Epithelial cell of prostate (primary cell): ENCODE measurements at regions not wholly inside any gene's neighbourhood (a gene's known extent, or its start where the extent isn't known, plus 50 kb on each side); places are given as distances from the start of the nearest gene placed in this dataset.
"Not testable (repeated sequence)": the region's sequence is repeated elsewhere in the genome, so short reads cannot be mapped to it uniquely, and the experiment has no call there.

Experiments used
- DNase-seq: peaks from one replicate; pipeline ENCODE4 v3.0.0-alpha.2; 2011; ENCODE audit warnings: low read depth, low spot score
- H3K27ac ChIP-seq: fragments of 450-650 bp; 2 replicates; pipeline ENCODE4 v1.5.1; 2017; ENCODE audit warnings: mild to moderate bottlenecking

DNA sequence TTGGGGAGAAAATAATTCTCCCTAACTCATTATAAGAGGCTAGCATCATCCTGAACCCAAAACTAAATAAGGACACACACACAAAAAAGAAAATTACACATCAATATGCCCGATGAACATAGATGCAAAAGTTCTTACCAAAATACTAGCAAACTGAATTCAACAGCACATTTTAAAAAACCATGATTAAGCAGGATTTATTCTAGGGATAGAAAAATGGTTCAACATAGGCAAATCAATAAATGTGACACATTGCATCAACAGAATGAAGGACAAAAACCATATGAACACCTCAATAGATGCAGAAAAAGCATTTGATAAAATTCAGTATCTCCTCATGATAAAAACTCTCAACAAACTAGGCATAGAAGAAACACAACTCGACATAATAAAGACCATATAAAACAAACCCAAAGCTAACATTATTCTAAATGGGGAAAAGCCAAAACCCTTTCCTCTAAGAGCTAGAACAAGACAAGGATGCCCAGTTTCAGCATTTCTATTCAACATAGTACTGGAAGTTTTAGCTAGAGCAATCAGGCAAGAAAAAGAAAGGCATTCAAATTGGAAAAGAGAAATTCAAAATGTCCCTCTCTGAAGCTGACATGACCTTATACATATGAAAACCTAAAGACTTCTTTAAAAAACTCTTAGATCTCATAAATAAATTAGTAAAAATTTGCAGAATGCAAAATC, 200.9 kb downstream of the NKX6-1 start:
- H3K27ac ChIP-seq: no peak overlapping the region
- no peak for DNase-seq

- no peak for DNase-seq
- H3K27ac ChIP-seq: no peak overlapping the region
Observed at GRCh38 chr4:84291969-84292368, 207.1 kb downstream of the NKX6-1 start.

DNA sequence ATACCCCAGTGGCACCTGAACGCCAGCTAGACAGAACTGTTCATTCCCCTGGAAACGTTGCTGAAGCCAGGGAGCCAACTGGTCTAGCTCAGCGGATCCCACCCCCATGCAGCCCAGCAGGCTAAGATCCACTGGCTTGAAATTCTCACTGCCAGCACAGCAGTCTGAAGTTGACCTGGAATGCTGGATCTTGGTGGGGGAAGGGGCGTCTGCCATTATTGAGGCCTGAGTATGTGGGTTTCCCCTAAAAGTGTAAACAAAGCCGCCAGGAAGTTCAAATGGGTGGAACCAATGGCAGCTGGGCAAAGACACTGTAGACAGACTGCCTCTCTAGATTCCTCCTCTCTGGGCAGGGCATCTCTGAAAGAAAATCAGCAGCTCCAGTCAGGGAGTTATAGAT, 213.0 kb downstream of the NKX6-1 start:
- DNase-seq: no peak
- no peak overlapping the region for H3K27ac ChIP-seq

- no peak for DNase-seq
- H3K27ac ChIP-seq: no peak overlapping the region
Observed at GRCh38 chr4:84279678-84280077, 219.4 kb downstream of the NKX6-1 start.

- no peak overlapping the region for H3K27ac ChIP-seq
- DNase-seq: no peak
Observed at GRCh38 chr4:84277923-84278322, 221.2 kb downstream of the NKX6-1 start.

GRCh38 chr4:84276752-84277151, 222.3 kb downstream of the NKX6-1 start:
- no peak overlapping the region for H3K27ac ChIP-seq
- DNase-seq: no peak

DNA sequence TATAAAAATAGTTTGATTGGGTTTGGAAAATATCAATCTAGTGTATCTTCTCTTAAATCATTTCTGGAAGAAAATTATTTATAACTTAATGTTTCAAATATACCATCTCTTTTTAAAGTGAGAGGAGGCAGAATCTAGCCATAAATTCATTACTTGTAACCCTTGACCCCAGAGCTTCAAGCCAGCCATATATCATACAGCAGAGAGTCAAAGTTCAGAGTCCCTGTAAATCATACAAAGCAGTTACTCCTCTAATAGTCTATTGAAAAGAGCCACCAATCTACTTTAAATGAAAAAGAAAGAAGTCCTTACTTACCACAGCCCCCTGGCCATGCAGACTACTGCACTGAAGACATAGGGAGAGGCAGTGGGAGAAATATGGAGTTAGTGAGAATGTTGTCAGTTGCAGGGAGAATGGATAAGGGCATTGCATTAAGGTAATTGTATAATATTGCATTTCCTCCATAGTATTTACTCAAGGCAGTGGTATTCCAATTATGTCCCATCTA, 229.5 kb downstream of the NKX6-1 start:
- no peak for DNase-seq
- no peak overlapping the region for H3K27ac ChIP-seq

DNA sequence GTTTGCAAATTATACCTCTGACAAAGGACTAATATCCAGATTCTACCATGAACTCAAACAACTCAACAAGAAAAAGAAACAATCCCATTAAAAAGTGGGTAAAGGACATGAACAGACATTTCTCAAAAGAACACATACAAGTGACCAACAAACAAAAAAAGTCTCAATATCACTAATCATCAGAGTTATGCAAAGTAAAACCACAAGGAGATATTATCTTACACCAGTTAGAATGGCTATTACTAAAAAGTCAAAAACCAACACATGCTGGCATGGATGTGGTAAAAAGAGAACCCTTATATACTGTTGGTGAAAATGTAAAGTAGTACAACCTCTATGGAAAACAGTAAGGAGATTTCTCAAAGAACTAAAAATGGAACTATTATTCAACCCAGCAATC, 234.4 kb downstream of the NKX6-1 start:
- no peak overlapping the region for H3K27ac ChIP-seq
- DNase-seq: no peak

- no peak overlapping the region for H3K27ac ChIP-seq
- DNase-seq: no peak
Observed at GRCh38 chr4:84263415-84263814, 235.7 kb downstream of the NKX6-1 start.

- H3K27ac ChIP-seq: no peak overlapping the region
- no peak for DNase-seq
Observed at GRCh38 chr4:84260495-84260894, 238.6 kb downstream of the NKX6-1 start.

DNA sequence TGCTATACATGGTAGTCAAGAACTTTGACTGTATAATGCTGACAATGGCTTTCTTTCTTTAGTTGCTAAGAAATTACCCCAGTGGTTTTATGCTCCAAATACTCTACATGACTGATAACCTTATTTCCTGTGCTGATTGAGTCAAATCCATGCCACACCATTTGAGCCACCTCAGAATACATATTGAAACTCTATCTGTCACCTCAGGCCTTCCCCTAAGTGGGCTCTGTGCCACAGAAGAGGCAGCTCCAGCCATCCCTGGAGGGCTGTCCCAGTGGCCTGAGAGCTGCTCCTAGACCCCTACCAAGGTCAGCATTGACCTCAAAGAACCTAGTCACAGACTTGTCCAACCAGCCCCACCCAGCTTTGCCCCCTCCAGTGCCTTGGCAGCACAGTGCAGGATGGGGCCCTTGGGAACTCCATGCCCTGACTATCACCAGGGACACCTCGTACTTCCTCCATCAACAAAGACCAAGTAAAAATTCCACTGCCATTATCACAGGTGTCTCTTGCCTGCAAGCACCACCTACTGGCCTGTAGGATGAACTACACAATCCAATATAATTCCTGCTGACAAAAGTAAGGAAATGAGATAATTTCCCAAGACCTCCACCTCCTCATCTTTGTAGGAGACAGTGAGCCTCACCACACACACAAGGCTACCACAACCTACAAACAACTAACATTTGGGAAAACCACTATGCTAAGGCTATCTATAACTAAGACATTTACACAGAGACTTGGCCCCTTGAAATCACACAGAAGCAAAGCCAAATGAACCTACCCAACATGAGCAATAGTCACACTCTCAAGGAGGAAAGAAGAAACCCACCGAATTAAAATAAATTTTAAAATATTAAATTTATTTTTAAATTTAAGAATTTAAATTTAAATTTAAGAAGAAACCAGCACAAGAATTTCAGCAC, 239.9 kb downstream of the NKX6-1 start:
- no peak for DNase-seq
- no peak overlapping the region for H3K27ac ChIP-seq

DNA sequence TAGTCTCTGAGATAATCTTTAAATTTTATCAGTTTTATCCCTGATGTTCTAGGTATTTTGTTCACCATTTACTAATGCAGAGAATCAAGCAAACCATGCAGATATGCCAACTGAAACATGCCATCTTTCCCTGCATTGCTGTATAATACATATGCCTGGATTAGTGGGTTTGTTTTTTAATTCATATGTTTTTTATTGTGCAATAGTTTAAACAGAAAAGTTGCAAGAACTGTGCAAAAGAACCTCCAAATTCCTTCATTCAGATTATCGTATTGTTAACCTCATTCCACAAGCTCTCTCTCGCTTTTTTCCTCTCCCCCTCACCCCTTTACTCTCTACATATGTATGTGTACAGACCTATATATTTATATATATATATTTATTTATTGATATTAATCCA, 244.6 kb downstream of the NKX6-1 start:
- no peak for DNase-seq
- H3K27ac ChIP-seq: no peak overlapping the region

- DNase-seq: no peak
- no peak overlapping the region for H3K27ac ChIP-seq
Observed at GRCh38 chr4:84249521-84249920, 249.6 kb downstream of the NKX6-1 start.

GRCh38 chr4:84245042-84245441, 254.1 kb downstream of the NKX6-1 start:
- not testable (repeated sequence) for H3K27ac ChIP-seq, DNase-seq

- not testable (repeated sequence) for DNase-seq, H3K27ac ChIP-seq
Observed at GRCh38 chr4:84244346-84244801, 254.7 kb downstream of the NKX6-1 start.

DNA sequence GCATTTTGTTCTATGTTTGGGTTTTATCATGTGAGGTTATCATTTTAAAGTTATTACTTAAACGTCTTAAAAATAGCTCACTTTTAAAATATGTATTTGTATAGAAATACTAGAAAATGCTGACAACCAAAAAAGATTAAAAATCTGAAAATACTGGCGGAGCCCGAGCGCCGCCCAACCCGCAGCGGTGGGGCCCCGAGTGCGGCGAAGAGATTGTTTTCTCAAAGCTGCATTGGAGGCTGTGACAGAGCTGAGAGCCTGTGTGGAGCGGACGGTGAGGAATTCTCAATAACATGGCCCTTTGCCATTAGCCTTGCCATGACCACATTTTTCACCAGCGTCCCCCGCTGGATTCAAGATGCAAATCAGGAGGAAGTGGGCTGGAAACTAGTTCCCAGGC, 255.4 kb downstream of the NKX6-1 start:
- no peak overlapping the region for H3K27ac ChIP-seq

DNA sequence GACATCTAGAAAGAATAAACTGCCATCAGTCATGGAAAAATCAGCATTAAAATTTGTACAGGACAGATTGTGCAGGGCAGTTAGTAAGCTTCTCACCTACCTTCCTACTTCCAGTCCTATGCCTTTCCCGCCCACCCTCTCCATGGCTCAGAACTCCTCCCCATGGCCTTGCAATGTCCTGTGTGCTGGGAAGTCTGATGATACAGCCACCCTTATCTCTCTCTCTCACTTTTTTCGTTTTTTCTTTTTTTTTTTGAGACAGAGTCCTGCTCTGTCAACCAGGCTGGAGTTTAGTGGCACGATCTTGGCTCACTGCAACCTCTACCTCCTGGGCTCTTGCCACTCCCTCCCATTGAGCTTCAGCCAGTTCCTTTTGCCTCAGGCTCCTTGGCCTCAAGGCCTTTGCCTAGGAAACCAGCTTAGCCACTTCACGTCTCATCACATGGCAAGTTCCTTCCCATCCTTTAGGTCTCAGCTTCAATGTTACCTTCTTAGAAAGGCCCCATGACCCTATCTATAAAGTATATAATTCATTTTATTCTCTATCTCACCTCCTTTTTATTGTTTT, 259.7 kb downstream of the NKX6-1 start:
- DNase-seq: no peak
- H3K27ac ChIP-seq: no peak overlapping the region

More for the DNA sequence above, 255.4 kb downstream of the NKX6-1 start:
- DNase-seq: no peak

- no peak for DNase-seq
- no peak overlapping the region for H3K27ac ChIP-seq
Observed at GRCh38 chr4:84238247-84239090, 260.6 kb downstream of the NKX6-1 start.

DNA sequence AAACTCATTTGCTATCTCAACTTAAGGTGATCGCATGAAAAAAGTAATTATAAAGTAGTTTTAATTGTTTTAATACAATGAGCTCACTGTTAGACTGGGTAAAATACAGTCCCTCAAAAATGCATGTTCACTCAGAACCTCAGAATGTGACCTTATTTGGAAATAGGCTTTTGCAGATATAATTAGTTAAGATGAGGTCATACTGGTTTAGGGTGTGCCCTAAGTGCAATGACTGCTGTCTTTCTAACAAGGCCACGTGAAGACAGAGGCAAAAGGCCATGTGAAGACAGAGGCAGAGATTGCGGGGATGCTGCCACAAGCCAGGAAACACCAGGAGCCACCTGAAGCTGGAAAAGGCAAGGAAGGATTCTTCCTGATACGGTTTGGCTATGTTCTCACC, 262.1 kb downstream of the NKX6-1 start:
- no peak for DNase-seq
- no peak overlapping the region for H3K27ac ChIP-seq
